ENCODE measurements at regions not wholly inside any gene's neighbourhood (a gene's known extent, or its start where the extent isn't known, plus 50 kb on each side); places are given as distances from the start of the nearest gene placed in this dataset.

DNA sequence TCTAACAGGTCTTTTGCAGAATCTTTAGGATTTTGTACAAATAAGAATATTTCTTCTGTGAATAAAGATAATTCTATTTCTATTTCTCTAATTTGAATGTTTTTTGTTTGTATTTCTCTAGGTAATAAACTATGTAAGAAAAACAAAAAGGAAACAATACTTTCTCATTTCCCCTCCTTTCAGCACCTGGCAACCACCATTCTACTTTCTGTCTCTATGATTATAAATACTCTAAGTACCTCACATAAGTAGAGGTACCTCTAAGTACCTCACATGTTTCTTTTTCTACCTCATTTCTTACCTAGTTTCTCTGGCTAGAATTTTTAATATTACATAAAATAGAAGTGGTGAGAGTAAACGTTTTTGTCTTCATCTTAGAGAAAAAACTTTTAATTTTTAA lies 550.0 kb downstream of the EPHA5 start:
- DNase-seq (ENCODE audit: low spot score) = no peak

GRCh38 chr4:65102419-65102818 lies 567.9 kb downstream of the EPHA5 start:
- no peak for DNase-seq (ENCODE audit: low spot score)

DNA sequence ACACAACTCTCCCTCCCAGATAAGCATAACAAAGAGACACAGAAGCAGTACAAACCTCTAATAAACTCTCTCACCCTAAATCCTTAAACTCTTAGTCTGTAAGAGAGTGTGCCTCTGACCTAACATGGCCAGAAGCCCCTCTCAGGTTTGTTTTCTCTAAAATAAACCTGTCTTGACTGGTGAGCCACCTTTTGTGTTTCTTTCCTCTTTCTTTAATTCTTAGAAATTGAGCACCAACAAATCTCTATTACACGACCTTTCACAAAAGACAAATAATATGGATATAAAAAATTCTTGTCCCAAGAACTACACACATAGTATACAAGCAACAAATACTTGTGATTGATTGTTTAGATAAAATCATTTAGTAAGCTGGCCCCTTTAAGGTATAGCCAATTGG lies 573.7 kb downstream of the EPHA5 start:
- DNase-seq (ENCODE audit: low spot score) = no peak

GRCh38 chr4:65089666-65090065 lies 580.6 kb downstream of the EPHA5 start:
- DNase-seq (ENCODE audit: low spot score) = no peak

GRCh38 chr4:65083076-65083475 lies 587.2 kb downstream of the EPHA5 start:
- no peak for DNase-seq (ENCODE audit: low spot score)

DNA sequence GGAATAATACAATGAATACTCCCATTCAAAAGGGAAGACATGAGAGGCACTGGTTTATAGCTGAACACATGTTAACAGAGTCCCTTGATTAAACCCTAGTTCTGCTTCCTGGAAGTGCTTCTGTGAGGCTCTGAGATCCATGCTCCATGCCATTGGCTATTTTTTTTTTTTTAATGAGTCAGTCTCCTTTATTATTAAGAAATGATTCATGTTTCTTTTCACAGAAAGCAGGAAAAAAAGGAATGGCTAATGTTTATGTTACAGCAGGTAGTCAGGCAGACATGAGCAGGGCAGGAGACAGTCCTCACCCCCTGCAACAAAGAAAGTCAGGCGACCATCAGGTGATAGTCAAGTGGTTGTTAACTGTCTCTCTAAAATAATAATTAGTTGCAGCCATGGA lies 598.7 kb downstream of the EPHA5 start:
- no peak for DNase-seq (ENCODE audit: low spot score)

- DNase-seq (ENCODE audit: low spot score) = no peak
These were observed 601.1 kb downstream of the EPHA5 start for GRCh38 chr4:65069177-65069576.

DNA sequence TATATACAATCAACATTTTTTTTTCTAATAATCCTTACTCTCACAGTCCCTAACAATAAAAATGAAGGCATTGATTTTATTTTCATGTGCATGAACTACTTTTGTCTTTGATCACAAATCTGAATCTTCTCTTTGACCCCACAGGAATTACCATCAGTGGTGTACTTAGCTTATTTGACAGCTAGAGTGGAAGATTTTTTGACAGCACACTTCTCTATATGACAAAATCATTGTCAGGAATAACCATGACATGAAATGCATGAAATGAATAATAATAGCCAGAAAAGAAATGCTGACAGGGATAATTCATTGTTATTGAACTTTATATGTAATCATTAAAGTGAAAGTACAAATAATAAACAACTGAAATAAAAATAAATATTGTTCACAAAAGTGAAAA lies 604.2 kb downstream of the EPHA5 start:
- no peak for DNase-seq (ENCODE audit: low spot score)

GRCh38 chr4:65063601-65064000 lies 606.7 kb downstream of the EPHA5 start:
- no peak for DNase-seq (ENCODE audit: low spot score)

GRCh38 chr4:65050786-65051185 lies 619.5 kb downstream of the EPHA5 start:
- no peak for DNase-seq (ENCODE audit: low spot score)

DNA sequence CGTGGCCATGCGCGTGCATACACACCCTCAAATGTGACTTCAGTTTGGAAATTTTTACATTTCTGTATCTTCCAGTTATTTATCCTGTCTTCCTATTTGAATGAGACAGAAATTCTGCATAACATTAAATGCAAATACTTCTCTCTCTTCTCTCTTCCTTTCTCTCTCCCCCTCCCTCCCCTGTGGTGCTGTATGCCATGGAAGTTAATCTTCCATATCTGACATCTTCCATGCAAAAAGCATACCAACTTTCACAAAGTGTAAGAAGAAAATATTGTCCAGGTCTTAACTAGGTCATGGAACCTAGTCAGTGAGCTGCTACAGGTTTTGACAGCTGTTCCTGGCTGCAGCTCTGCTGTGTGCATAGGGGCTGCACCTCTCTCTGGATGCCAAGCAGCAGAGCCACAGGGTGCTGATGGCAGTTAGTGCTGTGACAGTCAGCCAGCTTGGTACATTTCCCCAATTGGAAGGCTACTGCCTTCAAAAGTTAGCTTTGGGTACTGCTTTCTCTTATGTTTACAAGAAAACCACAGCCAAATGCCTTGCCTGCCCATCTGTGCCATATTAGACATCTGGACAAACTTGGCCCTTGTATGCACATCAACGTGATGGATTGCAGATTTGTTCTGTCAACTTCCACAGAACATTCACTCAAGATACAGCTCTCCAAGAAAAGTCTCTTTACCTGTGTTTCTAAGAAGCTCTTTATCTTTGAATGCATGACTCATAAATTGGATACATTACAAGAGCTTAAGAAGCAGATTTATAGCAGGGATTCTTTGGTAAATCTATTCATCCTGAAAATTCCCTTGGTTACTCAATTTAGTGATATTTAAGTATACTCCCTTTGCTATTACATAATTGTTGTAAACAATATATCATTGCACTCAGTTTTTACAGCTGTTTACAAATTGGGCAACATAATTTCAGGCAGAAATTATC lies 623.8 kb downstream of the EPHA5 start:
- DNase-seq (ENCODE audit: low spot score) = no peak

GRCh38 chr4:65033899-65034298 lies 624.6 kb upstream of the TECRL start:
- no peak for DNase-seq (ENCODE audit: low spot score)

DNA sequence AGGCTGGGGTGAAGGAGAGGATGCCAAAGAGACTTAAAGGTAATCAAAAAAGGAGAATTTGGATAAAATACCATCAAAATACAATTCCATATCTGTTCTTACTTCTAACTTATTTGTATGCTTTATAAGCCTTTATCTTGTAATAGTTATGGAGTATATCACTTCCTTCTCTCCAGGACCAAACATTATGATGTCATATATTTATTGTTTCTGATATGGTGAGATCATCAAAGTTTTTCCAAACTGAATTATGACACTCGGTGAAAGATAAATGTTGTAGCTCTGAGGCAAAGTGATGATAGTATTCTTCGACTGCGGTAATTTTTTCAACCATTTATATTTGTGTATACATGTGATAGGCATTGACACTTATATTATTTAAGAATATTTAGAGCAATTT lies 619.3 kb upstream of the TECRL start:
- no peak for DNase-seq (ENCODE audit: low spot score)

- no peak for DNase-seq (ENCODE audit: low spot score)
These were observed 614.8 kb upstream of the TECRL start for GRCh38 chr4:65023883-65024670.

DNA sequence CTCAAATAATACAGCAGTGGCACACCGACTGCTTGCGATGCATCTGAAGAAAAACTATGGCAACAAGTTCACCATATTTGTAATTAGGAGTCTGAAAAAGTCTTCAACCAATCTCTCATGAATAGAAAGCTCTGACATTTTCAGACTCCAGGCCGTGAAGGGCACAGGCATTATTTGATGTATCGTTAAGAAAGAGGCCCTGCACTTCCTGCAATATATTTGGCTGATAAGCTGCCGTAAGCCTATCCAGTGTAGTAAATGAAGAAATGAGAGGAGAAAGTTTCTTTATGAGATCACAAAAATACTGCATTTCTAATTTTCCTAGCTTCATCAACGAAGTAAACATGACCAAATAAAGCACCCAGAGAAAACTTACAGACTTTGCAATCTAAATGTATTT lies 613.8 kb upstream of the TECRL start:
- no peak for DNase-seq (ENCODE audit: low spot score)

DNA sequence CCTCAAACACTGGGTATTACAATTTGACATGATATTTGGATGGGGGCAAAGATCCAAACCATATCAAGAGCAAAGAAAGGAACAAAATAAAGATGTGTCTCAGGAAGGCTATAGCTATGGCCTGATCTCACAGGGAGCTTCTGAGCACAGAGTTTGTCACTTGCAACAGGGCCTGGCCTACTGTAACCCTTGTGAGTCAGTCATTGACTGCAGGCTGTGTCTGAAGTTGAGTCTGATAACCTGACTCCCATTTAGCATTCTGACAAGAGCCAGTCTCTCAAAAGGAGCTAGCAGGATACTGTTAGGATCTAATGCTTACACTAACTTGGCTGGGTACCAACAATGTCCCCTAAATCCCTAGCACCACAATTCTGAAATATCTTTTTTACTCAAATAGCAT lies 612.5 kb upstream of the TECRL start:
- no peak for DNase-seq (ENCODE audit: low spot score)

- no peak for DNase-seq (ENCODE audit: low spot score)
These were observed 611.9 kb upstream of the TECRL start for GRCh38 chr4:65021149-65021548.

DNA sequence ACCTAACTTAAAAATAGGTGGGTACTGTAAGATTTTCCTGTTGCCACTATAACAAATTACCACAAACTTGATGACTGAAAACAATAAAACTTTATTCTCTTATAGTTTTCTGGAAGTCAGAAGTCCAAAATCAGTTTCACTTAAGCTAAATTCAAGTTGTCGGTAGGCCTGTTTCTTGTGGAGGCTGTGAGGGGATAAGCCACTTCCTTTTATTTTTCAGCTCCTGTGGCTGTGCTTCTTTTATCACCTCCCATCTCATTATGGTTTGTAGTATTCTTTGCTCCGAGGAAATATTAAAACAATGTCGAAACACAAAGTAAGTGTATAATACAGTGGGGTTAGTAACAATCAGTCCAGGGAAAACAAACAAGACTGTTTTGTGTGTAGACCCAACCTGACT lies 610.5 kb upstream of the TECRL start:
- no peak for DNase-seq (ENCODE audit: low spot score)

GRCh38 chr4:65018313-65018712 lies 609.1 kb upstream of the TECRL start:
- DNase-seq (ENCODE audit: low spot score) = no peak

GRCh38 chr4:65014078-65014477 lies 604.8 kb upstream of the TECRL start:
- DNase-seq (ENCODE audit: low spot score) = no peak

GRCh38 chr4:65007841-65008439 lies 598.7 kb upstream of the TECRL start:
- DNase-seq (ENCODE audit: low spot score) = no peak

GRCh38 chr4:64975177-64975576 lies 565.9 kb upstream of the TECRL start:
- DNase-seq (ENCODE audit: low spot score) = no peak

DNA sequence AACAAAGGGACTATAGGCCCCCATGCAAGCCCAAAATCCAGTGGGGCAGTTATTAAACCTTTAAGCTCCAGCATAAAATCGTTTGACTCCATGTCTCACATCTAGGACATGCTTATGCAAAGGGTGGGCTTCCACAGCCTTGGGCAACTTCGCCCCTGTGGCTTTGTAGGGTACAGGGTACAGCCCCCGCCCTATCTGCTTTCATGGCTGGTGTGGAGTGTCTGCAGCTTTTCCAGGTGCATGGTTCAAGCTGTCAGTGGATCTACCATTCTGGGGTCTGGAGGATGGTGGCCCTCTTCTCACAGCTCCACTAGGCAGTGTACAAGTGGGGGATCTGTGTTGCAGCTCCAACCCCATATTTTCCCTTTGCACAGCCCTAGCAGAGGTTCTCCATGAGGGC lies 559.8 kb upstream of the TECRL start:
- DNase-seq (ENCODE audit: low spot score) = no peak
